SK-N-SH treated with all-trans-retinoic acid at 6 μM for 48 hours (cell line): ENCODE measurements at regions not wholly inside any gene's neighbourhood (a gene's known extent, or its start where the extent isn't known, plus 50 kb on each side); places are given as distances from the start of the nearest gene placed in this dataset.

Experiments
- ATAC-seq: fragments of 200-7000 bp; cut with Tn5 transposase; 3 replicates; pipeline ENCODE4 v1.9.1; 2020; ENCODE audit warnings: mild to moderate bottlenecking, moderate library complexity
- ARNTL ChIP-seq: fragments of 450-650 bp; formaldehyde crosslinking; IDR thresholded peaks from 2 replicates; pipeline ENCODE4 v1.5.0; 2020; ENCODE audit warnings: low read depth, mild to moderate bottlenecking, moderate library complexity, borderline replicate concordance
- BACH2 ChIP-seq: fragments of 250-450 bp; sonication (Bioruptor Pico); IDR thresholded peaks from 2 replicates; pipeline ENCODE4 v1.9.0; 2021; ENCODE audit warnings: mild to moderate bottlenecking, borderline replicate concordance
- CSDC2 ChIP-seq: fragments of 250-450 bp; sonication (Bioruptor Pico); IDR thresholded peaks from 2 replicates; pipeline ENCODE4 v1.5.0; 2020; ENCODE audit warnings: mild to moderate bottlenecking, moderate library complexity
- ESRRG ChIP-seq: fragments of 250-450 bp; sonication (Bioruptor Pico); IDR thresholded peaks from 2 replicates; pipeline ENCODE4 v1.6.1; 2021; ENCODE audit warnings: mild to moderate bottlenecking
- GLIS3 ChIP-seq: fragments of 250-450 bp; sonication (Bioruptor Pico); IDR thresholded peaks from 2 replicates; pipeline ENCODE4 v1.5.0; 2020; ENCODE audit warnings: mild to moderate bottlenecking, moderate library complexity
- OSR1 ChIP-seq: fragments of 250-450 bp; sonication (Bioruptor Pico); IDR thresholded peaks from 2 replicates; pipeline ENCODE4 v1.8.0; 2022; ENCODE audit warnings: moderate library complexity, mild to moderate bottlenecking, inconsistent platforms
- PPARA ChIP-seq: fragments of 250-450 bp; sonication (Bioruptor Pico); IDR thresholded peaks from 2 replicates; pipeline ENCODE4 v1.5.0; 2020; ENCODE audit warnings: mild to moderate bottlenecking, borderline replicate concordance
- RARB ChIP-seq: fragments of 250-450 bp; sonication (Bioruptor Pico); IDR thresholded peaks from 2 replicates; pipeline ENCODE4 v1.8.0; 2021; ENCODE audit warnings: mild to moderate bottlenecking, moderate library complexity
- SNAI2 ChIP-seq: fragments of 250-450 bp; sonication (Bioruptor Pico); IDR thresholded peaks from 2 replicates; pipeline ENCODE4 v1.5.0; 2020; ENCODE audit warnings: mild to moderate bottlenecking, moderate library complexity
- TOX ChIP-seq: fragments of 250-450 bp; sonication (Bioruptor Pico); IDR thresholded peaks from 2 replicates; pipeline ENCODE4 v1.8.0; 2021; ENCODE audit warnings: mild to moderate bottlenecking, moderate library complexity, borderline replicate concordance
- TSHZ2 ChIP-seq: fragments of 250-450 bp; sonication (Bioruptor Pico); IDR thresholded peaks from 2 replicates; pipeline ENCODE4 v1.5.0; 2020; ENCODE audit warnings: mild to moderate bottlenecking, moderate library complexity
- ZFP3 ChIP-seq: fragments of 250-450 bp; sonication (Bioruptor Pico); IDR thresholded peaks from 2 replicates; pipeline ENCODE4 v1.5.0; 2020; ENCODE audit warnings: mild to moderate bottlenecking, moderate library complexity
- ZFP30 ChIP-seq: fragments of 450-650 bp; formaldehyde crosslinking; IDR thresholded peaks from 2 replicates; pipeline ENCODE4 v1.5.0; 2022; ENCODE audit warnings: mild to moderate bottlenecking, moderate library complexity
- ZNF565 ChIP-seq: fragments of 450-650 bp; formaldehyde crosslinking; conservative IDR thresholded peaks from 2 replicates; pipeline ENCODE4 v1.5.0; 2020; ENCODE audit warnings: low read depth, mild to moderate bottlenecking, moderate library complexity
- ZNF70 ChIP-seq: fragments of 450-650 bp; formaldehyde crosslinking; IDR thresholded peaks from 2 replicates; pipeline ENCODE4 v1.5.0; 2020; ENCODE audit warnings: mild to moderate bottlenecking, moderate library complexity
- ZNF8 ChIP-seq: fragments of 450-650 bp; formaldehyde crosslinking; IDR thresholded peaks from 2 replicates; pipeline ENCODE4 v1.5.0; 2020; ENCODE audit warnings: mild to moderate bottlenecking, moderate library complexity
- TF ChIP-seq, protein P1 (sequence below): fragments of 250-450 bp; sonication (Bioruptor Pico); IDR thresholded peaks from 2 replicates; pipeline ENCODE4 v1.5.1; 2020; ENCODE audit warnings: low read depth, mild to moderate bottlenecking, moderate library complexity
- TF ChIP-seq, protein P2 (sequence below): fragments of 250-450 bp; sonication (Bioruptor Pico); IDR thresholded peaks from 2 replicates; pipeline ENCODE4 v1.8.0; 2021; ENCODE audit warnings: low read depth, mild to moderate bottlenecking, moderate library complexity, borderline replicate concordance
- TF ChIP-seq, protein P3 (sequence below): fragments of 250-450 bp; sonication (Bioruptor Pico); IDR thresholded peaks from 2 replicates; pipeline ENCODE4 v1.5.1; 2021; ENCODE audit warnings: mild to moderate bottlenecking, moderate library complexity
- TF ChIP-seq, protein P4 (sequence below): fragments of 250-450 bp; sonication (Bioruptor Pico); IDR thresholded peaks from 2 replicates; pipeline ENCODE4 v1.8.0; 2020; ENCODE audit warnings: mild to moderate bottlenecking, moderate library complexity, borderline replicate concordance

DNA sequence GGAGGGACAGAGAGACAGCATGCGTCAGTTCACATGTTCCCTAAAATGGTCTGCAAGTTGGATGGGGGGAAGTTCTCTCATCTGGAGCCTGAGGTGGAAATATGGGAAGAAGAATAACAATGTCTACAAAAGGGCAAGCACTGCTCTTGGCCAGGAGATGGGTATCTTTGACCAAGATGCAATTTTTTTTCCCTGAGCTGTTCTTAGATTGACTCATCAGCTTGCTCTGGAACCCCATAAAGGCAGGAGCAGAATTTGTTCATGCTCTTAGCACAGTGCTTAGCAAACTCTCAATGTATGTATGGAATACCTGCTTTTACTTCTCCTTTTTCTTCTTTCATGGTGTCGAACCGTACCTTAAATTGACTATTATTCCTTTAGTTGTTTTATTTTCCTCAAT, 90.5 kb upstream of the ZNF827 start (continued):
- TF ChIP-seq, protein P1, sequence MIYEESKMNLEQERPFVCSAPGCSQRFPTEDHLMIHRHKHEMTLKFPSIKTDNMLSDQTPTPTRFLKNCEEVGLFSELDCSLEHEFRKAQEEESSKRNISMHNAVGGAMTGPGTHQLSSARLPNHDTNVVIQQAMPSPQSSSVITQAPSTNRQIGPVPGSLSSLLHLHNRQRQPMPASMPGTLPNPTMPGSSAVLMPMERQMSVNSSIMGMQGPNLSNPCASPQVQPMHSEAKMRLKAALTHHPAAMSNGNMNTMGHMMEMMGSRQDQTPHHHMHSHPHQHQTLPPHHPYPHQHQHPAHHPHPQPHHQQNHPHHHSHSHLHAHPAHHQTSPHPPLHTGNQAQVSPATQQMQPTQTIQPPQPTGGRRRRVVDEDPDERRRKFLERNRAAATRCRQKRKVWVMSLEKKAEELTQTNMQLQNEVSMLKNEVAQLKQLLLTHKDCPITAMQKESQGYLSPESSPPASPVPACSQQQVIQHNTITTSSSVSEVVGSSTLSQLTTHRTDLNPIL (CRISPR knock-in tag) = no peak

DNA sequence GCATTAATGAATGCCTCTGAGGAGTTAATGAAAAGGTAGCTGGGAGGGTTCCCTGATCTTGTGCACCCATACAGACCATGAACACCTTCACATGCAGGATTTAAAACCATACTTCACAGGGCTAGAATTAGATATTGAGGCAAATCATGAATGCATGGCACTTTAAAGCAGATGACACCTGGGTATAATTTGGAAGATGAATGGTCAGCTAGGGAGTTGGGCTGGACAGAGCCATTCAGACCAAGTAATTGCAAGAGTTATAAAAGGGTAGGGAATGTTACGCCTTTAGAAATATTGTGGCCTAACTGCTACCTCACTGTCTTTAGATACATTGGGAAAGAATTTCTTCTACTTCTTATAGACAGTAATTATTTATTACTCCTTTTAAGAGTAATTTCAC, 89.1 kb upstream of the ZNF827 start:
- TF ChIP-seq GLIS3 (CRISPR knock-in tag) (no peak), ZNF8 (no peak), ARNTL (CRISPR knock-in tag) (no peak), TSHZ2 (CRISPR knock-in tag) (no peak), RARB (CRISPR knock-in tag) (no peak), CSDC2 (CRISPR knock-in tag) (no peak), BACH2 (CRISPR knock-in tag) (no peak), ZNF565 (no peak), ZNF70 (CRISPR knock-in tag) (no peak), ZFP30 (CRISPR knock-in tag) (no peak), ESRRG (CRISPR knock-in tag) (no peak), SNAI2 (CRISPR knock-in tag) (no peak), PPARA (CRISPR knock-in tag) (no peak), ZFP3 (CRISPR knock-in tag) (no peak), TOX (CRISPR knock-in tag) (no peak)
- TF ChIP-seq, protein P1 (CRISPR knock-in tag) = no peak
- TF ChIP-seq, protein P2, sequence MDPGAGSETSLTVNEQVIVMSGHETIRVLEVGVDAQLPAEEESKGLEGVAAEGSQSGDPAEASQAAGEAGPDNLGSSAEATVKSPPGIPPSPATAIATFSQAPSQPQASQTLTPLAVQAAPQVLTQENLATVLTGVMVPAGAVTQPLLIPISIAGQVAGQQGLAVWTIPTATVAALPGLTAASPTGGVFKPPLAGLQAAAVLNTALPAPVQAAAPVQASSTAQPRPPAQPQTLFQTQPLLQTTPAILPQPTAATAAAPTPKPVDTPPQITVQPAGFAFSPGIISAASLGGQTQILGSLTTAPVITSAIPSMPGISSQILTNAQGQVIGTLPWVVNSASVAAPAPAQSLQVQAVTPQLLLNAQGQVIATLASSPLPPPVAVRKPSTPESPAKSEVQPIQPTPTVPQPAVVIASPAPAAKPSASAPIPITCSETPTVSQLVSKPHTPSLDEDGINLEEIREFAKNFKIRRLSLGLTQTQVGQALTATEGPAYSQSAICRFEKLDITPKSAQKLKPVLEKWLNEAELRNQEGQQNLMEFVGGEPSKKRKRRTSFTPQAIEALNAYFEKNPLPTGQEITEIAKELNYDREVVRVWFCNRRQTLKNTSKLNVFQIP = no peak
- TF ChIP-seq, protein P3, sequence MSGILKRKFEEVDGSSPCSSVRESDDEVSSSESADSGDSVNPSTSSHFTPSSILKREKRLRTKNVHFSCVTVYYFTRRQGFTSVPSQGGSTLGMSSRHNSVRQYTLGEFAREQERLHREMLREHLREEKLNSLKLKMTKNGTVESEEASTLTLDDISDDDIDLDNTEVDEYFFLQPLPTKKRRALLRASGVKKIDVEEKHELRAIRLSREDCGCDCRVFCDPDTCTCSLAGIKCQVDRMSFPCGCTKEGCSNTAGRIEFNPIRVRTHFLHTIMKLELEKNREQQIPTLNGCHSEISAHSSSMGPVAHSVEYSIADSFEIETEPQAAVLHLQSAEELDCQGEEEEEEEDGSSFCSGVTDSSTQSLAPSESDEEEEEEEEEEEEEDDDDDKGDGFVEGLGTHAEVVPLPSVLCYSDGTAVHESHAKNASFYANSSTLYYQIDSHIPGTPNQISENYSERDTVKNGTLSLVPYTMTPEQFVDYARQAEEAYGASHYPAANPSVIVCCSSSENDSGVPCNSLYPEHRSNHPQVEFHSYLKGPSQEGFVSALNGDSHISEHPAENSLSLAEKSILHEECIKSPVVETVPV (CRISPR knock-in tag) = no peak
- TF ChIP-seq, protein P4, sequence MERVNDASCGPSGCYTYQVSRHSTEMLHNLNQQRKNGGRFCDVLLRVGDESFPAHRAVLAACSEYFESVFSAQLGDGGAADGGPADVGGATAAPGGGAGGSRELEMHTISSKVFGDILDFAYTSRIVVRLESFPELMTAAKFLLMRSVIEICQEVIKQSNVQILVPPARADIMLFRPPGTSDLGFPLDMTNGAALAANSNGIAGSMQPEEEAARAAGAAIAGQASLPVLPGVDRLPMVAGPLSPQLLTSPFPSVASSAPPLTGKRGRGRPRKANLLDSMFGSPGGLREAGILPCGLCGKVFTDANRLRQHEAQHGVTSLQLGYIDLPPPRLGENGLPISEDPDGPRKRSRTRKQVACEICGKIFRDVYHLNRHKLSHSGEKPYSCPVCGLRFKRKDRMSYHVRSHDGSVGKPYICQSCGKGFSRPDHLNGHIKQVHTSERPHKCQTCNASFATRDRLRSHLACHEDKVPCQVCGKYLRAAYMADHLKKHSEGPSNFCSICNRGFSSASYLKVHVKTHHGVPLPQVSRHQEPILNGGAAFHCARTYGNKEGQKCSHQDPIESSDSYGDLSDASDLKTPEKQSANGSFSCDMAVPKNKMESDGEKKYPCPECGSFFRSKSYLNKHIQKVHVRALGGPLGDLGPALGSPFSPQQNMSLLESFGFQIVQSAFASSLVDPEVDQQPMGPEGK (CRISPR knock-in tag) = no peak
- TF ChIP-seq, all 23 proteins: peak for 0
- ATAC-seq = no peak

GRCh38 chr4:146023334-146023967, 84.8 kb upstream of the ZNF827 start:
- TF ChIP-seq OSR1 (CRISPR knock-in tag) = no peak
- TF ChIP-seq ZNF565 = no peak
- ATAC-seq = no peak
